ENCODE measurements at regions not wholly inside any gene's neighbourhood (a gene's known extent, or its start where the extent isn't known, plus 50 kb on each side); places are given as distances from the start of the nearest gene placed in this dataset.

GRCh38 chr7:26425655-26426054 lies 134.0 kb downstream of the SNX10 start:
- TF ChIP-seq YY1 (IDR thresholded peaks at IDR 0.05; ENCODE audit: insufficient read depth, insufficient read length) = no peak
- TF ChIP-seq SUZ12 (IDR thresholded peaks at IDR 0.05; ENCODE audit: extremely low read depth, insufficient read depth, insufficient read length) = no peak
- TF ChIP-seq ZNF274 (IDR thresholded peaks at IDR 0.05; ENCODE audit: low read depth, low read length) = no peak
